T-helper 2 cell (primary cell): ENCODE measurements at regions not wholly inside any gene's neighbourhood (a gene's known extent, or its start where the extent isn't known, plus 50 kb on each side); places are given as distances from the start of the nearest gene placed in this dataset.

ENCODE experiments used
- DNase-seq, 5 experiments: peaks; one replicate each; pipeline versions ENCODE4 v3.0.0 to v3.0.0-alpha.2; 2012 to 2022

GRCh38 chr20:59437601-59438031 is 137.2 kb downstream of the EDN3 start:
- DNase-seq: no peak

GRCh38 chr20:59438201-59438600 is 137.8 kb downstream of the EDN3 start:
- DNase-seq: no peak

- DNase-seq: no peak
Measured at GRCh38 chr20:59439243-59439642, 138.8 kb downstream of the EDN3 start.

DNA sequence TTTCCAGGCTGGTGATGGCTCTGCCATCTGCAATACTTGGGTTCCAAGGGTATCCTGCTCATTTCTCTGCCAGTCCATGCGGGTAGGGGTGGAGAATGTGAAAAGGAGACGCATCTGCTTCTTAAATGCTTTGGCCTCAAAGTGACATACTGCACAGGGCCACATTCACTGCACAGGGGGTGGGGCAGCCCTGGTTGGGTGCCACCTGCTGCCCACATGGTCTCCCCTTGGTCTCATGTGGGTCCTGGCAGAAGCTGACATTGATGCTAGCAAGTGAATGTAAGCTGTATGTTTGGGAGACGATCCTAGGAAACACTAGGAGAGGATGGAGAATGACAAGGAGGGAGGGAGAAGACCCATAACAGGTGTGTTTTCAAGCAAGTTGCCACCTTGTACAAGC is 140.9 kb downstream of the EDN3 start:
- DNase-seq: no peak

DNA sequence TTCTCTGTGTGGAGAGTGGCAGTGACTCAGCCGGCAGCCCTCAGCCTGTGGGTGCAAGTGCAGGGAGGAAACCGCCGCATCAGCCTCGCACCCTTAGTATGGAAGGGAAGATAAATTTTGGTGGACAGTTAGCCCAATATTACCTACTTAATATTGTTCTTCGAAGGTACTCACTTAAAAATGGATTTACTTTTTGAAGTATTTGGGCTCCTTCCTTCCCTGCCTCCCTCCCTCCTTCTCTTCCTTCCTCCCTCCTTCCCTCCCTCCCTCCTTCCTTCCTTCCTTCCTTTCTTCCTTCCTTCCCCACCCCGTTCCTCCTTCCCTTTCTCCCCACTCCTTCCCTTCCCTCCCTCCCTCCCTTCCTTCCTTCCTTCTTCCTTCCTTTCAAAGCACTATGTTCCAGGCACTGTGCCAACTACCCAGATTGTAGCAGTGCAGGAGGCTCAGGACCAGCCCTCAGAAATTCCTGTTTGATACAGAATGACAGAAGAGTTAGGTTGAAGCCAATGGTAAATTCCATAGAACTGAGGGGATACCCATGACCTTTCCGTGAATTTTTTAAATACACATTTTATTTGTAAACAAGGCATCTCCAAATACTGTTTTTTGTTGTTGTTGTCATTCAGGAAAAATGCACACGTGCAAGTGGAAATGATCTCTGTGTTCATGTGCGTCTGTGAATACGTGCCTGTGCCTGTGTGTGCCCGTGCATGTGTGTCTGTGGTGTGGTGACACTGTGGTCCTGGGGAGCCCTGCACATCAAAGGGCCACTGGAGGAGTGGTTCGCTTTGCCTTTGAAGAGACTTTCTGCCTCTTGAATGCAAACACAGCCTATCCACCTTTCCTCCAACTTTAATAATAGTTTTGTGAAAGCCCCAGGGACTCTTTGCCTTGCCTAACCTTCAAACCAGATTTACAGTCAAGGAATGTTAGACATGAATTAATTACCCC is 141.7 kb downstream of the EDN3 start:
- no peak for DNase-seq

- no peak for DNase-seq
Measured at GRCh38 chr20:59443550-59443949, 143.1 kb downstream of the EDN3 start.

GRCh38 chr20:59446376-59446775 is 146.0 kb downstream of the EDN3 start:
- DNase-seq: no peak

GRCh38 chr20:59448196-59448595 is 147.8 kb downstream of the EDN3 start:
- no peak for DNase-seq

DNA sequence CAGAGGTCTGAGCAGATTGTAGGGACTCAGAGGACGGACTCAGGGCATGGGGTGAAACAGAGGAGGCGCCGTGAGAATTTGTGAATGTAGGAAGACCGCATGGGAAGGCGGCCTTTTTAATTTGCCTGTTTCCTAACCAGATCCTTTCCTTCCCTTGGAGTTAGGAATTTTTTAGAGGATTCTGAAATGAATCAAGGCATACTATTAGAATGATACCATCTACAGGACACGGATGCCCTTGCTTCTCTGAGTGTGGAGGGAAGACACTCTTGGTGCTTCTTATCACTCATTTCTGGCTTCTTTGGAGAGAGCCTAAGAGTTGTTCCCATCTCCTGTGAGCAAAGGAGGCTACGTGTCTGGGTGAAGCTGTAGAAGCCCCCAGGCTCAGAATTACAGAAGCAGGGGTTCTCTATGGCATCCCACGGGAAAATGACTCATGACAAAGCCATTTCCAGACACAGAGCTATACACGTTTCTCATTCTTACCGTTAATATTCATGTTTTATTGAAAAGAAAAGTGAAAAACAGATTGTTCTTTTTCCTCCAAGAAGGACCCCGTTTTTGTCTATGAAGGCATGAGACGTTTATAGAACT is 148.5 kb downstream of the EDN3 start:
- no peak for DNase-seq

GRCh38 chr20:59451066-59451630 is 150.7 kb downstream of the EDN3 start:
- no peak for DNase-seq

GRCh38 chr20:59451641-59452040 is 151.2 kb downstream of the EDN3 start:
- no peak for DNase-seq

DNA sequence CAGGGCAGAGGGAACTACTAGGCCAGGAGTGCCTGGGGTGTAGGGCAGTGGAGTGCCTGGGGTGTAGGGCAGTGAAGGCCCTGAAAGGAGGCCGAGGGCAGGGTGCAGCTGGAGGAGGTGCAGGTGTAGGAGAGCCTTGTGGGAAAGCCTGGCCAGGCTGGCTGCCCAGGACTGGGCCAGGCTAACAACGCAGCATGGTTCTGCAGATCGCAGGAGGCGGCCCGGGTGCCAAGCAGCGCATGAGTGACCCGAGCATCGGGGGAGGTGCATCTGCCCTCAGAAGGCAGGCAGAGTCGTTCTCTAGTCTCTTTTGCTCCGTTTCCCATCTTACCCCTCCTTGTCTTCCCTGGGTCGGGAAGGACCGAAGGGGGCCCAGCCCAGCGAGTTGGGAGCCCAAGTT is 151.5 kb upstream of the PHACTR3 start:
- no peak for DNase-seq

DNA sequence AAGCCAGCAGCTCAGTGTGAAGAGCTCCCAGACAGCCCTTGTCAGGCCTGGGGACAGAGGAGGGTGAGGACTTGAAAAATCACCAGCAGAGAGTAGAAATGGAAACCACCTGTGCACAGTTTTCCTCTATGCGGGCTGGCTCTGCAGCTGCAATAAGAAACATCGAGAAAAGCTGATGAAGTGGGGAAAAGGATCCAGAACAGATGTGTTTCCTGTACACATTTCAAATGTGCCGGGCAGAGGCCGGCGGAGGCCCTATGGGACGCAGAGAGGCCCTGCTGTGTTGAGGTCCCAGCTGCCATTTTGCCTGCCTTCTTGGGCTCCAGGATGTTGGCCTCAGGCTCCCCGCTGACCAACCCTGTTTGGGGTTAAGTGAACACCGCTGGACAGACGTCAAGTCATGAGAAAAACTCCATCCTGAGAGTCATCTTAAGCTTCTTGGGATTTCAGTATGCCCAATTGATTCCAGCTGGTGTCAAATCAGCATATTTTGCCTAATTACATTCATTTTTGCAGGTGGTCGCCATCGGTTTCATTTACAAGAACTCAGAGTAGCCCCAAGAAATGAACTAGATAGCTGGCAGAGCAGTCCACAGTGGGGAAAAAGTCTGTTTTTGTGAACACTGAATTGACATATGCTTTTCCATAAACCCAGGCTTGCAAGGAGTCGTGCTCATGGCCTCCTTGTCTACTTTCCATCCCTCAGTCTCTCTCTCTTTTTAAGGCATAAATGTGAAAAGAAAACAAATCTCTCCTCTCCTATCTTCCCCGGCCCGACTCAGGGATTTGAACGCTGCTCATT is 150.4 kb upstream of the PHACTR3 start:
- no peak for DNase-seq

DNA sequence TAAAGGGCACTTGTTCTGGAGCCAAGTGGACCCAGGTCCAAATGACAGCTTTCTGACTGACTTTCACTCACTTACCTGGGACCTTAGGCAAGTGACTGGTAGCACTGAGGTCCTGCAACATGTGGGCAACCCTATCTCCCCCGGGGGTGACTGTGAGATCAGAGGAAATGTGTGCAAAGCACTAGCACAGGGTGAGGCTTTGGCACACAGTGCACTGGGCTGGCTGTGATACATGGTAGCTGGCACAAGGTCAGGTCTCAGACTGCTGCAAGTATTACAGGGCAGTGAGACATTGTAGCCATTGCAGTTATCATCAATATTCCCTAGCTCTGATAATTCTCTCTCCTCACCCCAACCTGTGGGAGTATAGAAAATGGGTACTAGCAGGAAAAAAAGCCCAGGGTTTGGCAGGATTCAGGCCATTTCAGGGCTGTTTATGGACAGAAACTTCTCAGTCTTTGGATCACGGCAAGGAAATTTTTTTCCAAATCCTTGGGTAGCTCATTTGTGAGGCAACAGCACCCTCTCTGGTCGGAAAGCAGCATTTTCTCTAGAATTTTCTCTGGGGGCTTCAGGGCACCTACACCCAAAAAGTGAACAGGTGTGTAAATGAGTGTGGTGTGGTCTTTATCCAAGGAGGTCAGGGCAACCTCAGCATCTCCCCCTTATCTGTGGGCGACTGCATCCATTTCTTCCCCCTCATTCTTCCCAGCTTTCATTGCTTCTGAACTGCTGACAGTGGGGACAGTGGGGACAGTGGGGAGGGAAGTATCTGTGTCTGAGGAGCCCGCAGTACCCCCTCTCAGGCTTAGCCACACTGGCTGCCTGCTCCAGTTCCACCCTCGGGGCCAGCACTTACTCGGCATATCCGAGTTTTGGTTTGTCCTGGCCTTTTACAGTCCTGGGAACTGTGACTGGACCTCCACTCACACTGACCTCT is 148.7 kb upstream of the PHACTR3 start:
- no peak for DNase-seq

- no peak for DNase-seq
Measured at GRCh38 chr20:59456342-59457279, 147.7 kb upstream of the PHACTR3 start.

DNA sequence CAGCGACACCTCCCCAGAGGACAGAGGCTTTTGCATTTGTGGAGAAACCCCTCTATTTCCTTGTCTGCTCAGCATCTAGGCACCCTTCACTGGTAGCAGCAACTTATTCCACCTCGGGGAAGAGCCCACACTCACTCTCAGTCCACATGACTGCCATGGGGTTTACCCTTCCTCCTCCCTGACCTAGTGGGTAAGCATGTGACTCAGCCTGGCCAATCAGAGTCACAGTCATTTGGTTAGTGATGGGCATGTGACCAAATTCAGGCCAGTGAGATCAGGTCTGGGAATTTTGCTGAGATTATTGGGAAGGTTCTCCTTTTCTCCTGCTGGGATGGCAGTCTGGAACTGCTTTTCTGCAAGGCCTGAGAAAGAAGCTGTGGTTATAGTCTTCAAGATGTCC is 145.7 kb upstream of the PHACTR3 start:
- no peak for DNase-seq

GRCh38 chr20:59459586-59459985 is 144.8 kb upstream of the PHACTR3 start:
- DNase-seq: no peak

DNA sequence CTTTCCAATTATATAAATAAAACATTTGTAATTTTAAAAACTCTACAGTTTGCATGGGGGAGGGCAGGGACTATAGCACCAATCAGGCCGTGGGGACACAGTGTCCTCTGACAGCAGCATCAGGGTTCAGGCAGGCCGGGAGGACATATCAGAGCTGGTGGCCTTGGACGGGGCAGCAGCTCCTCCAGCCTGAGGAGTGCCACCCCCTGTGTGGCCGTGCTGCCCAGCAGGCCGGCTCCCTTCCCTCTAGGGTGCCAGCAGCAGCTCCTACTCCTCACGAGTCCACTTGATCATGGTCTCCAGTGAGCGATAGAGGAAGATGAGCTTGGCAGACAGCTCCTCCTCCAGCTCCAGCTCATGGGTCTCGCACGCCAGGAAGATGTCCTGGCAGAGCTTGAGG is 144.0 kb upstream of the PHACTR3 start:
- no peak for DNase-seq

DNA sequence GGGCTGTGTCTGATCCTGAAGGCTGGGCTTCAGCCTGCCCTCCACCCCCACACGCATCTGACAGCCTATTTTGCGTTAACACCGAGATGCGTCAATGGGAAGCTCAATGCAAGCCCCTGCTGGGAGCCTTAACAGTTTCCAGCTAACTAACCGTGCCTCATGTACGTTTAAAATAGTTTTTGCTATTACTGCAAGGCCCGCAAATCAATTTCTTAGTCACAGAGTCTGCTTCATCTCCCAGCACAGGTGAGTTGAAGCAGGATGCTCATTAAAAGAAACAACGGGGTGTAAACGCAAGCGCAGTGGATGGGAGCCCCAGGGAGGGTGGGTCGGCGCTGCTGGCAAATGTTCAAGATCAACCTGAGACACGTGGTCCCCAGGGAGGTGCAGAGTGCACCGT is 142.8 kb upstream of the PHACTR3 start:
- no peak for DNase-seq

- DNase-seq: no peak
Measured at GRCh38 chr20:59462249-59462648, 142.1 kb upstream of the PHACTR3 start.

DNA sequence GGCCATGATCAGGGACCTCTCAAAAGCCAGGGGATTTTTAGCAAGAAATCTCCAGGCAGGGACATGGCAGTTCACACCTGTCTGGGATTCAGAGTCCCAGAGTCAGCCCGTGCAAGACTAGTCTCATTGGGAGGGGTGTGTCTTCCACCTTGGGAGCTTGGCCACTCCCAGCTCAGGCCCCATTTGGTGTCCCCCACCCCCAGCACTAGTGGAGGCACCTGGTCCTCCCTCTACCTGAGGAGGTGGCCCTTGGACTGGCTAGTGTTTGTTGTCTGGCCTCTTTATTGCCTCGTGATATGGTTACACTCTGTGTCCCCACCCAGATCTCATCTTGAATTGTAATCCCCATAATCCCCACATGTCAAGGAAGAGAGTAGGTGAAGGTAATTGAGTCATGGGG is 140.8 kb upstream of the PHACTR3 start:
- DNase-seq: no peak
